ENCODE measurements at regions not wholly inside any gene's neighbourhood (a gene's known extent, or its start where the extent isn't known, plus 50 kb on each side); places are given as distances from the start of the nearest gene placed in this dataset.
A peak's percentile ranks its signal among the peaks of the same experiment; 100 is the strongest.

- Histone ChIP-seq H3K4me2 (replicated peaks; ENCODE audit: low read depth, low read length, poor library complexity, severe bottlenecking) (no peak overlapping the region), H3K79me2 (ENCODE audit: control insufficient read depth, insufficient read depth, low read length) (no peaks in the 10 kb centered on the region), H3K36me3 (replicated peaks in 1 of 2; ENCODE audit: control extremely low read depth in 1 of 2, control insufficient read depth in 1 of 2, extremely low read depth in 1 of 2, insufficient read depth in 2 of 2, low read length in 1 of 2) (no peaks in the 10 kb centered on the region), H2AFZ (ENCODE audit: insufficient read depth, low read depth, low read length, poor library complexity, severe bottlenecking) (peak overlapping the region; percentile 25), H3K27me3 (replicated peaks in 1 of 4; ENCODE audit: control extremely low read depth in 1 of 4, control insufficient read depth in 3 of 4, insufficient read depth in 4 of 4, low read length in 3 of 4) (no peaks in the 10 kb centered on the region), H3K4me3 (ENCODE audit: control extremely low read depth in 1 of 5, extremely low read depth in 1 of 5, insufficient read depth in 1 of 5, low read depth in 2 of 5, low read length in 4 of 5) (no peak overlapping the region), H3K9ac (ENCODE audit: low read length) (no peak overlapping the region), H3K9me3 (ENCODE audit: control extremely low read depth in 1 of 3, control insufficient read depth in 2 of 3, insufficient read depth in 1 of 3, low read length in 2 of 3) (no peaks in the 10 kb centered on the region), H4K20me1 (ENCODE audit: control insufficient read depth, insufficient read depth, low read length, poor library complexity, severe bottlenecking) (no peaks in the 10 kb centered on the region), H3K4me1 (ENCODE audit: control insufficient read depth in 2 of 2, insufficient read depth in 2 of 2, low read length in 2 of 2) (peaks cover 5 to 6% of the 10 kb centered on the region in 2 donors), H3K27ac (ENCODE audit: low read length in 2 of 2) (no peak overlapping the region)
- WGBS (ENCODE audit: insufficient coverage) = 4% methylated on average over 4 of the region's 6 CpGs
- ATAC-seq (ENCODE audit: low read depth) (no peak), DNase-seq (no peak)
- CTCF ChIA-PET = interaction anchor here (8.5 kb wide), 1 partner anchor 86 kb away, joined by 94 read pairs; no protein-coding TSS in a partner anchor
- intact Hi-C loops (cut with micrococcal nuclease) = no loop called here
- TF ChIP-seq EZH2 (IDR thresholded peaks at IDR 0.05; ENCODE audit: borderline replicate concordance, insufficient read depth, low read depth, low read length, poor library complexity, severe bottlenecking) (no peak), CTCF (IDR thresholded peaks at IDR 0.05) (no peak)
- H3K9me3 Mint-ChIP-seq (ENCODE audit: insufficient read depth) = no peaks in the 10 kb centered on the region
- H3K4me3 Mint-ChIP-seq = no peak overlapping the region
- POLR2A ChIA-PET = no interaction called here
- peaks cover 10% of the 10 kb centered on the region for H3K4me1 Mint-ChIP-seq
- H3K27ac Mint-ChIP-seq = no peak overlapping the region
- H3K27me3 Mint-ChIP-seq = peaks cover 3% of the 10 kb centered on the region
Measured at GRCh38 chr14:106788534-106788933, 1262.2 kb downstream of the TMEM121 start.

- no peaks in the 10 kb centered on the region for H3K27me3 ChIP-seq (replicated peaks in 1 of 4; ENCODE audit: control extremely low read depth in 1 of 4, control insufficient read depth in 3 of 4, insufficient read depth in 4 of 4, low read length in 3 of 4)
- Mint-ChIP-seq H3K4me3 (no peak overlapping the region), H3K9me3 (ENCODE audit: insufficient read depth) (no peaks in the 10 kb centered on the region), H3K27me3 (peaks cover 3% of the 10 kb centered on the region), H3K27ac (no peak overlapping the region), H3K4me1 (peaks cover 10% of the 10 kb centered on the region)
- H3K36me3 ChIP-seq (replicated peaks in 1 of 2; ENCODE audit: control extremely low read depth in 1 of 2, control insufficient read depth in 1 of 2, extremely low read depth in 1 of 2, insufficient read depth in 2 of 2, low read length in 1 of 2) = no peaks in the 10 kb centered on the region
- peaks cover 5 to 6% of the 10 kb centered on the region in 2 donors for H3K4me1 ChIP-seq (ENCODE audit: control insufficient read depth in 2 of 2, insufficient read depth in 2 of 2, low read length in 2 of 2)
- ChIA-PET CTCF (interaction anchor here (1.0 to 8.5 kb wide), 7 partner anchors 8 to 226 kb away, joined by 3 to 94 read pairs (median 5); no protein-coding TSS in a partner anchor), POLR2A (no interaction called here)
- intact Hi-C loops (cut with micrococcal nuclease) = no loop called here
- H2AFZ ChIP-seq (ENCODE audit: insufficient read depth, low read depth, low read length, poor library complexity, severe bottlenecking) = no peak overlapping the region
- H3K79me2 ChIP-seq (ENCODE audit: control insufficient read depth, insufficient read depth, low read length) = no peaks in the 10 kb centered on the region
- ATAC-seq (ENCODE audit: low read depth) (no peak), DNase-seq (no peak)
- no peak overlapping the region for H3K4me3 ChIP-seq (ENCODE audit: control extremely low read depth in 1 of 5, extremely low read depth in 1 of 5, insufficient read depth in 1 of 5, low read depth in 2 of 5, low read length in 4 of 5)
- no peak overlapping the region for H3K27ac ChIP-seq (ENCODE audit: low read length in 2 of 2)
- no CpG with 5 or more reads among the region's 3 CpGs for WGBS (ENCODE audit: insufficient coverage)
- no peak overlapping the region for H3K9ac ChIP-seq (ENCODE audit: low read length)
- no peaks in the 10 kb centered on the region for H3K9me3 ChIP-seq (ENCODE audit: control extremely low read depth in 1 of 3, control insufficient read depth in 2 of 3, insufficient read depth in 1 of 3, low read length in 2 of 3)
- H3K4me2 ChIP-seq (replicated peaks; ENCODE audit: low read depth, low read length, poor library complexity, severe bottlenecking) = no peak overlapping the region
- H4K20me1 ChIP-seq (ENCODE audit: control insufficient read depth, insufficient read depth, low read length, poor library complexity, severe bottlenecking) = no peaks in the 10 kb centered on the region
- TF ChIP-seq CTCF (IDR thresholded peaks at IDR 0.05) (no peak), EZH2 (IDR thresholded peaks at IDR 0.05; ENCODE audit: borderline replicate concordance, insufficient read depth, low read depth, low read length, poor library complexity, severe bottlenecking) (no peak)
Measured at GRCh38 chr14:106789318-106789717, 1262.9 kb downstream of the TMEM121 start.
